IPS-15b (cell line): ENCODE measurements at regions not wholly inside any gene's neighbourhood (a gene's known extent, or its start where the extent isn't known, plus 50 kb on each side); places are given as distances from the start of the nearest gene placed in this dataset.

ENCODE experiments used
- H3K27me3 ChIP-seq: one replicate; pipeline ENCODE4 v1.6.1; 2013; ENCODE audit warnings: low read length; ENCODE audit not compliant: control insufficient read depth, insufficient read depth
- H3K36me3 ChIP-seq: one replicate; pipeline ENCODE4 v1.6.1; 2013; ENCODE audit warnings: low read length; ENCODE audit not compliant: control insufficient read depth, insufficient read depth
- H3K4me1 ChIP-seq: one replicate; pipeline ENCODE4 v1.6.1; 2013; ENCODE audit warnings: mild to moderate bottlenecking, low read length; ENCODE audit not compliant: control insufficient read depth, insufficient read depth
- H3K4me3 ChIP-seq: one replicate; pipeline ENCODE4 v1.5.1; 2013; ENCODE audit warnings: low read depth, low read length
- H3K9ac ChIP-seq: one replicate; pipeline ENCODE4 v1.6.1; 2013; ENCODE audit warnings: low read depth, mild to moderate bottlenecking, low read length
- H3K9me3 ChIP-seq: one replicate; pipeline ENCODE4 v1.6.1; 2013; ENCODE audit warnings: mild to moderate bottlenecking, low read length; ENCODE audit not compliant: control insufficient read depth, insufficient read depth

- Histone ChIP-seq H3K9ac (peak overlapping the region; percentile 37), H3K4me3 (no peak overlapping the region), H3K9me3 (no peaks in the 10 kb centered on the region), H3K4me1 (peaks cover 2% of the 10 kb centered on the region), H3K27me3 (peaks cover 12% of the 10 kb centered on the region), H3K36me3 (no peaks in the 10 kb centered on the region)
Observed at GRCh38 chr11:119782006-119782738, 53.2 kb upstream of the NECTIN1 start.

- peaks cover 13% of the 10 kb centered on the region for H3K27me3 ChIP-seq
Observed at GRCh38 chr11:119780222-119780953, 51.4 kb upstream of the NECTIN1 start.

GRCh38 chr11:119779195-119780071, 50.4 kb upstream of the NECTIN1 start:
- H3K9me3 ChIP-seq, result no peaks in the 10 kb centered on the region
- peaks cover 2% of the 10 kb centered on the region for H3K4me1 ChIP-seq
- H3K9ac ChIP-seq, result no peak overlapping the region
- peaks cover 10% of the 10 kb centered on the region for H3K27me3 ChIP-seq
- H3K4me3 ChIP-seq, result no peak overlapping the region
- no peaks in the 10 kb centered on the region for H3K36me3 ChIP-seq

More at GRCh38 chr11:119780222-119780953, 51.4 kb upstream of the NECTIN1 start:
- H3K4me3 ChIP-seq, result no peak overlapping the region
- H3K4me1 ChIP-seq, result peaks cover 2% of the 10 kb centered on the region
- no peaks in the 10 kb centered on the region for H3K36me3 ChIP-seq
- no peak overlapping the region for H3K9ac ChIP-seq
- no peaks in the 10 kb centered on the region for H3K9me3 ChIP-seq
